Adrenal gland (tissue), 9 donors: ENCODE measurements at regions not wholly inside any gene's neighbourhood (a gene's known extent, or its start where the extent isn't known, plus 50 kb on each side); places are given as distances from the start of the nearest gene placed in this dataset.

Source experiments
- DNase-seq, 7 donors: peaks; one replicate each; pipeline ENCODE4 v3.0.0-alpha.2; 2019 to 2020
- H3K27ac ChIP-seq, 5 donors: fragments of 200-600 bp; sonication (generic) in 4 of 5; 1 replicate in 3 of 5; 2 replicates in 2 of 5; pipeline versions ENCODE4 v1.5.1 to v1.8.0; 2016 to 2020; ENCODE audit warnings: mild to moderate bottlenecking in 1 of 5
- H3K27me3 ChIP-seq: fragments of 200-600 bp; 2 replicates; pipeline ENCODE4 v1.8.0; 2021
- H3K36me3 ChIP-seq, 2 donors: fragments of 200-600 bp; replicated peaks in 1 of 2; 1 replicate in 1 of 2; 2 replicates in 1 of 2; pipeline versions ENCODE4 v1.5.1 to v1.8.0; 2018 to 2022
- H3K4me1 ChIP-seq, 2 donors: fragments of 200-600 bp; replicated peaks in 1 of 2; 1 replicate in 1 of 2; 2 replicates in 1 of 2; pipeline versions ENCODE4 v1.5.1 to v1.8.0; 2018 to 2021
- H3K4me3 ChIP-seq, 4 donors: fragments of 200-600 bp; sonication (generic) in 3 of 4; one replicate each; pipeline ENCODE4 v1.5.1; 2016 to 2018
- H3K9me3 ChIP-seq, 3 donors: fragments of 200-600 bp; sonication (generic) in 1 of 3; replicated peaks in 1 of 3; 1 replicate in 2 of 3; 2 replicates in 1 of 3; pipeline versions ENCODE4 v1.5.1 to v1.8.0; 2016 to 2021
- POLR2A ChIP-seq, 2 donors: fragments of 450-650 bp; IDR thresholded peaks; one replicate each; pipeline ENCODE4 v1.6.1; 2017; ENCODE audit warnings: antibody characterized with exemption in 2 of 2, mild to moderate bottlenecking in 2 of 2, moderate library complexity in 1 of 2
- WGBS, 4 donors: extraction: QIAGEN DNeasy Blood & Tissue Kit in 2 of 4; methylation state at CpG; one replicate each; pipeline versions ENCODE4 v1.1.5 to v1.1.7; 2013 to 2017; 5-methylcytosine and 5-hydroxymethylcytosine counted together
- intact Hi-C, 2 donors: fragments of 100-400 bp; cut with DNase I; formaldehyde crosslinking; loops; one replicate each; pipeline versions ENCODE4 v1.14.1 to v1.15.0; 2022 to 2023
- TF ChIP-seq, protein P1 (sequence below), 6 experiments: fragments of 450-650 bp in 4 of 6; fragments of 200-600 bp in 2 of 6; sonication (generic) in 1 of 6; IDR thresholded peaks; 1 replicate in 5 of 6; 2 replicates in 1 of 6; pipeline versions ENCODE4 v1.5.1 to v1.8.0; 2016 to 2021; ENCODE audit warnings: antibody characterized with exemption in 6 of 6, mild to moderate bottlenecking in 2 of 6, moderate library complexity in 1 of 6
- donor health status: healthy with polysubstance abuse.
- donor health status: Bipolar disorder and iron deficiency.
- donor health status: DM: yes; HTN: yes; CAD: no.
- donor health status: DM: no; HTN: no; CAD: no.
- donor health status: DM: no; HTN: no; CAD: no.

DNA sequence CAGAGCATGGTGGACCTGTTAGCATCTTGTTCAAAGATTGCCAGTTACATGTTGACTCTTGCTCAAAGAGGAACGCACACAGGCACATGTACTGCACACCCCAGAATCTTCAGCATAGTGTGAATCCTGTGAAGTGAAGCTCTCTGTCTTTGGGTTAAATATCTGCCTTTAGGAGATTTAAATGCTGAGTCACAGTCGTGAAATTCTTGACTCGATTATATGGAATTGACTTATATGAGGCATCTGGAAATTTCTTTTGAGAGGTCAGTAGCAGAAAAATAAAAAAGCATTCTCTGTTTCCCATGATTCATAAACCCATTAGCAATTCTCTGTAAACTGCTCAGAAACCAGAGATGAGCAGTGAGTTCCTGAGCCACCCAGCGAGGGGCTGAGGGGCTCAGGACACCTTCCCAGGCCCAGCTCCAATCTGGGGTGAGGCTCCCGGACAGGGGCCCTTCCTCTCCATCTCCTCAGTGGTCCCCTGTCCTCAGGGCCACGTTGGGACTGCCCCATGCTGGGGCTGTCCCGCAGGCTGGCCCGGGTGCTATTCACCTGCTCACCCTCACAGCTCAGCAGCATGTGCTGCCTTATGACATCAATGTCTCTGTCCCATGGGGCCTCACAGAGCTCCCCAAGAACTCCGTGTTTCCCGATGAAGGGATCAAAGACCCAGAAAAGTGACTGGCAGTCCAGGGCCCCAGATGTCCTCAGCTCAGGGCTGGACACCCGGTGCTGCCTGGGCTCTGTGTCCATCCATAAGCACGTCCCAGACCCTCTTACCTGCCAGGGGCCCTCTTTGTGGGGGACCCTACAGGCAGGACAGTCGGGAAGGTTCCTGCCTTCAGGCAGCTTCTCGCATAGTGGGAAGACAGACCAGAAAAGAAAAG, 50.0 kb upstream of the INSIG1 start:
- 71 to 88% (median 86%) methylated on average over 7 to 14 of the region's 14 CpGs for WGBS, 4 donors
- no peak for TF ChIP-seq POLR2A (IDR thresholded peaks at IDR 0.05)
- TF ChIP-seq, protein P1, sequence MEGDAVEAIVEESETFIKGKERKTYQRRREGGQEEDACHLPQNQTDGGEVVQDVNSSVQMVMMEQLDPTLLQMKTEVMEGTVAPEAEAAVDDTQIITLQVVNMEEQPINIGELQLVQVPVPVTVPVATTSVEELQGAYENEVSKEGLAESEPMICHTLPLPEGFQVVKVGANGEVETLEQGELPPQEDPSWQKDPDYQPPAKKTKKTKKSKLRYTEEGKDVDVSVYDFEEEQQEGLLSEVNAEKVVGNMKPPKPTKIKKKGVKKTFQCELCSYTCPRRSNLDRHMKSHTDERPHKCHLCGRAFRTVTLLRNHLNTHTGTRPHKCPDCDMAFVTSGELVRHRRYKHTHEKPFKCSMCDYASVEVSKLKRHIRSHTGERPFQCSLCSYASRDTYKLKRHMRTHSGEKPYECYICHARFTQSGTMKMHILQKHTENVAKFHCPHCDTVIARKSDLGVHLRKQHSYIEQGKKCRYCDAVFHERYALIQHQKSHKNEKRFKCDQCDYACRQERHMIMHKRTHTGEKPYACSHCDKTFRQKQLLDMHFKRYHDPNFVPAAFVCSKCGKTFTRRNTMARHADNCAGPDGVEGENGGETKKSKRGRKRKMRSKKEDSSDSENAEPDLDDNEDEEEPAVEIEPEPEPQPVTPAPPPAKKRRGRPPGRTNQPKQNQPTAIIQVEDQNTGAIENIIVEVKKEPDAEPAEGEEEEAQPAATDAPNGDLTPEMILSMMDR (IDR thresholded peaks at IDR 0.05) = no peak
- DNase-seq = no peak
- no peak overlapping the region for H3K4me3 ChIP-seq
- no peak overlapping the region for H3K27ac ChIP-seq
- H3K36me3 ChIP-seq = no peaks in the 10 kb centered on the region
- intact Hi-C loops = no loop called here
- peaks cover 5% of the 10 kb centered on the region for H3K27me3 ChIP-seq
- H3K4me1 ChIP-seq = no peaks in the 10 kb centered on the region
- no peaks in the 10 kb centered on the region for H3K9me3 ChIP-seq
